ENCODE measurements at regions not wholly inside any gene's neighbourhood (a gene's known extent, or its start where the extent isn't known, plus 50 kb on each side); places are given as distances from the start of the nearest gene placed in this dataset.

- TF ChIP-seq ZMYM4 (CRISPR knock-in tag; IDR thresholded peaks at IDR 0.05) (peak; percentile 23; the same call in 1 of the 2 replicates), NFE2L1 (CRISPR knock-in tag; IDR thresholded peaks at IDR 0.05; ENCODE audit: borderline replicate concordance) (no peak), ZBTB7B (CRISPR knock-in tag; IDR thresholded peaks at IDR 0.05) (0 out of 2 replicates have a peak, but pooled peaks have one; percentile 29), SRSF1 (optimal IDR thresholded peaks at IDR 0.05; ENCODE audit: low read depth, low read length) (no peak), HMG20B (CRISPR knock-in tag; conservative IDR thresholded peaks at IDR 0.05) (no peak), CTCF (CRISPR knock-in tag; IDR thresholded peaks at IDR 0.05) (no peak), ZBTB39 (CRISPR knock-in tag; IDR thresholded peaks at IDR 0.05) (peak; percentile 87), TBX3 (IDR thresholded peaks at IDR 0.05; ENCODE audit: borderline replicate concordance) (no peak), KDM3A (CRISPR knock-in tag; IDR thresholded peaks at IDR 0.05; ENCODE audit: low read depth) (no peak), RFXANK (CRISPR knock-in tag; IDR thresholded peaks at IDR 0.05) (no peak), PHF21A (CRISPR knock-in tag; IDR thresholded peaks at IDR 0.05) (no peak; the same call in 1 of the 2 replicates), ZFP36 (IDR thresholded peaks at IDR 0.05; ENCODE audit: borderline replicate concordance, low read depth, low read length, partially characterized antibody) (no peak), NFIC (IDR thresholded peaks at IDR 0.05; ENCODE audit: low read length) (no peak), ZNF430 (CRISPR knock-in tag; IDR thresholded peaks at IDR 0.05) (no peak), ZNF597 (CRISPR knock-in tag; IDR thresholded peaks at IDR 0.05) (no peak), ZNF749 (CRISPR knock-in tag; IDR thresholded peaks at IDR 0.05; ENCODE audit: borderline replicate concordance) (no peak), GABPA (IDR thresholded peaks at IDR 0.05; ENCODE audit: low read depth, low read length) (no peak), GABPA (CRISPR knock-in tag; IDR thresholded peaks at IDR 0.05; ENCODE audit: low read depth) (peak; percentile 66)
- TF ChIP-seq, protein P1, sequence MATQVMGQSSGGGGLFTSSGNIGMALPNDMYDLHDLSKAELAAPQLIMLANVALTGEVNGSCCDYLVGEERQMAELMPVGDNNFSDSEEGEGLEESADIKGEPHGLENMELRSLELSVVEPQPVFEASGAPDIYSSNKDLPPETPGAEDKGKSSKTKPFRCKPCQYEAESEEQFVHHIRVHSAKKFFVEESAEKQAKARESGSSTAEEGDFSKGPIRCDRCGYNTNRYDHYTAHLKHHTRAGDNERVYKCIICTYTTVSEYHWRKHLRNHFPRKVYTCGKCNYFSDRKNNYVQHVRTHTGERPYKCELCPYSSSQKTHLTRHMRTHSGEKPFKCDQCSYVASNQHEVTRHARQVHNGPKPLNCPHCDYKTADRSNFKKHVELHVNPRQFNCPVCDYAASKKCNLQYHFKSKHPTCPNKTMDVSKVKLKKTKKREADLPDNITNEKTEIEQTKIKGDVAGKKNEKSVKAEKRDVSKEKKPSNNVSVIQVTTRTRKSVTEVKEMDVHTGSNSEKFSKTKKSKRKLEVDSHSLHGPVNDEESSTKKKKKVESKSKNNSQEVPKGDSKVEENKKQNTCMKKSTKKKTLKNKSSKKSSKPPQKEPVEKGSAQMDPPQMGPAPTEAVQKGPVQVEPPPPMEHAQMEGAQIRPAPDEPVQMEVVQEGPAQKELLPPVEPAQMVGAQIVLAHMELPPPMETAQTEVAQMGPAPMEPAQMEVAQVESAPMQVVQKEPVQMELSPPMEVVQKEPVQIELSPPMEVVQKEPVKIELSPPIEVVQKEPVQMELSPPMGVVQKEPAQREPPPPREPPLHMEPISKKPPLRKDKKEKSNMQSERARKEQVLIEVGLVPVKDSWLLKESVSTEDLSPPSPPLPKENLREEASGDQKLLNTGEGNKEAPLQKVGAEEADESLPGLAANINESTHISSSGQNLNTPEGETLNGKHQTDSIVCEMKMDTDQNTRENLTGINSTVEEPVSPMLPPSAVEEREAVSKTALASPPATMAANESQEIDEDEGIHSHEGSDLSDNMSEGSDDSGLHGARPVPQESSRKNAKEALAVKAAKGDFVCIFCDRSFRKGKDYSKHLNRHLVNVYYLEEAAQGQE (IDR thresholded peaks at IDR 0.05; ENCODE audit: borderline replicate concordance in 1 of 2, low read depth in 1 of 2, low read length in 2 of 2), result no peak
Observed at GRCh38 chrX:44705817-44706551, 137.8 kb upstream of the DUSP21 start (continued).

All from HepG2 (cell line).